Ishikawa (cell line): ENCODE measurements at regions not wholly inside any gene's neighbourhood (a gene's known extent, or its start where the extent isn't known, plus 50 kb on each side); places are given as distances from the start of the nearest gene placed in this dataset.

Source experiments
- TAF1 ChIP-seq: IDR thresholded peaks from 2 replicates; pipeline ENCODE4 v1.6.1; 2012; ENCODE audit warnings: low read depth, mild to moderate bottlenecking
- YY1 ChIP-seq: IDR thresholded peaks from 2 replicates; pipeline ENCODE4 v1.6.1; 2012; ENCODE audit warnings: low read depth
- TF ChIP-seq, protein P1 (sequence below): IDR thresholded peaks from 2 replicates; pipeline ENCODE4 v1.6.1; 2012
- TF ChIP-seq, protein P2 (sequence below): IDR thresholded peaks from 2 replicates; pipeline ENCODE4 v1.6.1; 2012

DNA sequence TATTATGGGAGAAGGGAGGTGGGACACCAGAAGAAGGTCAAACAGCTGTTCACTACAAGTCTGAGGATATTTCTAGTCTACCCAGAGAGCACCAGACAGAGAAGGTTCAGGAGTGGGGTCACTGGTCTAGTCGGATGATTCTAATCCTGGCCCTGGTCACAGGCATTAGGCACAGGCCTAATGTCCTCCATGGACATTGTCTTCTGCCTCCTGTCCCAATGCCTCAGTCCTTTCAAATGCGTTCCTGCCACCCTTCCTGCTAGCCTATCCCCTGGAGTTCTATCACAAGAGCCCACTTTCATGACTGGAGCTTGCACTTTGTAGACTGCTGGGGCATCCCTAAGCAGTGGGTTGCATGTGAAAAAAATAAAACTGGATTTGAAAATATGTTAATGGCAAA lies 83.9 kb upstream of the PFN2 start:
- TF ChIP-seq TAF1 (no peak), YY1 (no peak)
- TF ChIP-seq, protein P1, sequence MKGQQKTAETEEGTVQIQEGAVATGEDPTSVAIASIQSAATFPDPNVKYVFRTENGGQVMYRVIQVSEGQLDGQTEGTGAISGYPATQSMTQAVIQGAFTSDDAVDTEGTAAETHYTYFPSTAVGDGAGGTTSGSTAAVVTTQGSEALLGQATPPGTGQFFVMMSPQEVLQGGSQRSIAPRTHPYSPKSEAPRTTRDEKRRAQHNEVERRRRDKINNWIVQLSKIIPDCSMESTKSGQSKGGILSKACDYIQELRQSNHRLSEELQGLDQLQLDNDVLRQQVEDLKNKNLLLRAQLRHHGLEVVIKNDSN: no peak
- TF ChIP-seq, protein P2, sequence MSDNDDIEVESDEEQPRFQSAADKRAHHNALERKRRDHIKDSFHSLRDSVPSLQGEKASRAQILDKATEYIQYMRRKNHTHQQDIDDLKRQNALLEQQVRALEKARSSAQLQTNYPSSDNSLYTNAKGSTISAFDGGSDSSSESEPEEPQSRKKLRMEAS: no peak
